Stomach smooth muscle (tissue), 2 donors: ENCODE measurements at regions not wholly inside any gene's neighbourhood (a gene's known extent, or its start where the extent isn't known, plus 50 kb on each side); places are given as distances from the start of the nearest gene placed in this dataset.
"Not testable (repeated sequence)": the region's sequence is repeated elsewhere in the genome, so short reads cannot be mapped to it uniquely, and the experiment has no call there.

Experiments
- H3K27ac ChIP-seq: one replicate; pipeline ENCODE4 v1.7.0; 2013; ENCODE audit warnings: mild to moderate bottlenecking, low read length, inconsistent platforms
- H3K27me3 ChIP-seq, 2 donors: one replicate each; pipeline ENCODE4 v1.7.0; 2013; ENCODE audit warnings: low read length in 2 of 2; ENCODE audit not compliant: insufficient read depth in 2 of 2, control insufficient read depth in 1 of 2
- H3K36me3 ChIP-seq, 2 donors: one replicate each; pipeline ENCODE4 v1.7.0; 2013; ENCODE audit warnings: low read length in 2 of 2; ENCODE audit not compliant: control insufficient read depth in 2 of 2, insufficient read depth in 2 of 2
- H3K4me1 ChIP-seq: one replicate; pipeline ENCODE4 v1.7.0; 2013; ENCODE audit warnings: low read length; ENCODE audit not compliant: control insufficient read depth, insufficient read depth
- H3K4me3 ChIP-seq, 2 donors: one replicate each; pipeline ENCODE4 v1.7.0; 2013; ENCODE audit warnings: low read length in 2 of 2
- H3K9ac ChIP-seq, 2 donors: one replicate each; pipeline ENCODE4 v1.7.0; 2013; ENCODE audit warnings: low read length in 2 of 2, mild to moderate bottlenecking in 1 of 2
- H3K9me3 ChIP-seq, 2 donors: one replicate each; pipeline ENCODE4 v1.7.0; 2013; ENCODE audit warnings: low read length in 2 of 2; ENCODE audit not compliant: control insufficient read depth in 2 of 2
- donor health status: healthy.
- donor health status: Pancreatic carcinoma.

GRCh38 chr15:67920524-67921240, 80.8 kb upstream of the RNU6-1 start:
- Histone ChIP-seq H3K4me1 (peaks cover 27% of the 10 kb centered on the region), H3K36me3 (no peaks in the 10 kb centered on the region), H3K9me3 (no peaks in the 10 kb centered on the region), H3K9ac (no peak overlapping the region), H3K4me3 (no peak overlapping the region), H3K27ac (no peak overlapping the region), H3K27me3 (no peaks in the 10 kb centered on the region)

DNA sequence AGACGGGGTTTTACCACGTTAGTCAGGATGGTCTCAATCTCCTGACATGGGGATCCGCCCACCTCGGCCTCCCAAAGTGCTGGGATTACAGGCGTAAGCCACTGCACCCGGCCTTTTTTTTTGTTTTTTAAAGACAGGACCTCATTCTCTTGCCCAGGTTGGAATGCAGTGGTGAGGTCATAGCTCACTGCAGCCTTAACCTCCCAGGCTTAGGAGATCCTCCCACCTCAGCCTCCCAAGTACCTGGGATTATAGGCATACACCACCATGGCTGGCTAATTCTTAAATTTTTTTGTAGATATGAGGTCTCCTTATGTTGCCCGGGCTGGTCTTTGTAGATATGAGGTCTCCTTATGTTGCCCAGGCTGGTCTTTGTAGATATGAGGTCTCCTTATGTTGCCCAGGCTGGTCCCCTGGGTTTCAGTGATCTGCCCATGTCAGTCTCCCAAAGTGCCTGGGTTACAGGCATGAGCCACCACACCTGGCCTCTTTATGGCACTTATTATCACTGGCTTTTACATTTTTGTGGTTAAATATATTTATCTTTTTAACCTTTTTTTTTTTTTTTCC, 82.3 kb upstream of the RNU6-1 start:
- Histone ChIP-seq H3K9ac (no peak overlapping the region), H3K4me3 (no peak overlapping the region), H3K9me3 (no peaks in the 10 kb centered on the region), H3K4me1 (peaks cover 19% of the 10 kb centered on the region), H3K27me3 (no peaks in the 10 kb centered on the region), H3K36me3 (no peaks in the 10 kb centered on the region), H3K27ac (no peak overlapping the region)

DNA sequence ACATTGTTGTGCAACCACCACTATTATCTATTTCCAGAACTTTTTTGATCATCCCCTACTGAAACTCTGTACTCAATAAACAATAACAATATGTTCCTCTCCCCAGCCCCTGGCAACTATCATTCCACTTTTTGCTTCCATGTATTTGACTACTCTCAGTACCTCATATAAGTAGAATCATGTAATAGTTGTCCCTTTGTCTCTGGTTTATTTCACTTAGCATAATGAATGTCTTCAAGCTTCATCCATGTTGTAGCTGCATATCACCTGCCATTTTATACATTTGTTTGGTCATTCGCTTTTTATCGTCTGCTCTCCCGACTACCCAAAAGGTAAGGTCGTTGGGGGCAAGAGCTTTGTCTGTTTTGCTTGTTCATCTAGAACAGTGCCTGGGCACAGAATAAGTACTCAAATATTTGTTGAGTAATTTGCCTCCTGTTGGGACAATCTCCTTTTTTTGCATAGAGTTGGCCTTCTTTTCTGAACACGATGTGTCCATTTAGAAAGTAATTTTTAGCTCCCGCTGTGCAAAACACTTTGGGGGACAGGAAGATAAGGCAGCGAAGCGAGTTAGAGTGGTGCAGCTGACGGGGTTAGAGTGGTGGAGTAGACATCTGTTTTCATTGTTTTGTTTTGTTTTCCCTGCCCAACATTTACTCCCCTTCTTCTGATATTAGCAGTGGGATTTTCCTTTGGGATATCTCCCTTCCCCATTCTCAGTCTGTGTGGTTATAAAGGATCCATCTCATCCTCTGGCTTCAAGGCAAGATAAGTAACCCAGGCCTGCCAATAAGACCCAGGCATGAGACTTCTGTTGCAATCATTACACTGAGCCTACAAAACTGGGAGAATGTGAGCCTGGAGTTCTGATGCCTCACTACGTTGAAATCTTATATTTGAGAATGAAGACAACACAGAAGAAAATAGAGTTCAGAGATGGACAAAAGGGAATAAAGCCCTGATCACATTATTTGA, 83.4 kb upstream of the RNU6-1 start:
- Histone ChIP-seq H3K9ac (no peak overlapping the region), H3K4me3 (no peak overlapping the region), H3K4me1 (peaks cover 22% of the 10 kb centered on the region), H3K27me3 (no peaks in the 10 kb centered on the region), H3K27ac (no peak overlapping the region), H3K9me3 (no peaks in the 10 kb centered on the region), H3K36me3 (no peaks in the 10 kb centered on the region)

- Histone ChIP-seq H3K9me3 (no peaks in the 10 kb centered on the region), H3K27ac (no peak overlapping the region), H3K9ac (no peak overlapping the region), H3K27me3 (no peaks in the 10 kb centered on the region), H3K4me1 (peaks cover 24% of the 10 kb centered on the region), H3K36me3 (no peaks in the 10 kb centered on the region), H3K4me3 (no peak overlapping the region)
Observed at GRCh38 chr15:67924359-67924974, 84.6 kb upstream of the RNU6-1 start.

DNA sequence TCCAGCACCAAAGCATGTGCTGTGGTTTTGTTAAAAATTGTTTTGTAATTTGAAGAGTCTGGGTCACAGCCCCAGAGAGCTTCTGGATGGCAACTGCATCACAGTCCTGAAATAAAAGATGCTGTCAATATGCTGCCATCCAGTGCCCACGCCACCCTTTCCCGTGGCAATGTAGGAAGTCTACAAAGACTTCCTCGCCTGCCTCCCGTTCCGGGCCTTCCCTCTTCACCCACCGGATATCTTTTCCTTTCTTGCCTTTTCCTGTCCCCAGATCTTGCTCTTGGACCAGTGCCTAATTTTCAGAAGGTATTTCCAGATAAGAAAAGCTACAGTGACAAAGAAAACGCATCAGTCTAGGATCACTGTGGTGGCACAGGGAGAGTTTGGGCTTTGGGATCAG, 85.3 kb upstream of the RNU6-1 start:
- no peaks in the 10 kb centered on the region for H3K36me3 ChIP-seq
- no peaks in the 10 kb centered on the region for H3K9me3 ChIP-seq
- H3K4me1 ChIP-seq: peaks cover 24% of the 10 kb centered on the region
- no peak overlapping the region for H3K4me3 ChIP-seq
- H3K9ac ChIP-seq: no peak overlapping the region
- H3K27ac ChIP-seq: no peak overlapping the region
- no peaks in the 10 kb centered on the region for H3K27me3 ChIP-seq

DNA sequence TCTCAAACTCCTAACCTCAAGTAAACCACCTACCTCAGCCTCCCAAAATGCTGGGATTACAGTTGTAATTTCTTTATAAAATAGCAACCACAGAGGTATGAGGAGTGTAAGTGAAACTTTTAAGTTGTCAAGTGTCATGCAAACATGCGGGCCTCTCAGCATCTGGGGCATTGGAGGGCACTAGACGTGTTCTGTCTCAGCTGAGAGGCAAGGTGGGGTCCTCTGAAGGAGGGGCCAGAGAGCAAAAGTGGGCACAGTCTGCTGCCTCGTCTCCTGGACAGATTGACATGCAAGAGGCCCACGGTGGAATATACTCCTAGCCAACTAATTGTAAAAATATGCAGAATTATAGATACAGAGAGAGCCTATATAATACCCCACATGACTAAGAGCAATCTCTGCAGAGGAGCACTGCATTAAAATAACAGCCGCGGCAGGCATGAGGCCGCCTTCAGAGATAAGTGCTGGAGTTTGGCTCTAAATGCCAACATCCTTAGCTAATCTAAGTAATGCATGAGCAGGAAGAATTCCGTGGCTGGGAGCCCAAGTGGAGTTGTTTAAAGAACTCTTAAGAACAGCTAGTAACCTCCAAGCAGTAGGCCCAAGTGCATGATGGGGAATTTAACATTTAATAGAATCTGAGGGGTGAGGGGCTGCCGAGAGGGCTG, 87.8 kb upstream of the RNU6-1 start:
- peak overlapping the region; percentile 64 for H3K27ac ChIP-seq
- peaks cover 24% of the 10 kb centered on the region for H3K4me1 ChIP-seq
- no peaks in the 10 kb centered on the region for H3K36me3 ChIP-seq
- H3K27me3 ChIP-seq: no peaks in the 10 kb centered on the region
- H3K4me3 ChIP-seq: peak overlapping the region in 1 of 2 donors; percentile 22
- H3K9me3 ChIP-seq: no peaks in the 10 kb centered on the region
- H3K9ac ChIP-seq: no peak overlapping the region

- no peak overlapping the region for H3K27ac ChIP-seq
- no peaks in the 10 kb centered on the region for H3K27me3 ChIP-seq
- no peak overlapping the region for H3K4me3 ChIP-seq
- no peaks in the 10 kb centered on the region for H3K9me3 ChIP-seq
- no peaks in the 10 kb centered on the region for H3K36me3 ChIP-seq
- peaks cover 24% of the 10 kb centered on the region for H3K4me1 ChIP-seq
- H3K9ac ChIP-seq: no peak overlapping the region
Observed at GRCh38 chr15:67928666-67929065, 88.8 kb upstream of the RNU6-1 start.

- H3K9me3 ChIP-seq: no peaks in the 10 kb centered on the region
- H3K36me3 ChIP-seq: no peaks in the 10 kb centered on the region
- H3K27me3 ChIP-seq: no peaks in the 10 kb centered on the region
- H3K27ac ChIP-seq: no peak overlapping the region
- H3K4me3 ChIP-seq: no peak overlapping the region
- H3K4me1 ChIP-seq: peaks cover 22% of the 10 kb centered on the region
- no peak overlapping the region for H3K9ac ChIP-seq
Observed at GRCh38 chr15:67930720-67931119, 90.9 kb upstream of the RNU6-1 start.

GRCh38 chr15:67931861-67932260, 92.0 kb upstream of the RNU6-1 start:
- H3K9me3 ChIP-seq: no peaks in the 10 kb centered on the region

GRCh38 chr15:67934126-67934525, 94.3 kb upstream of the RNU6-1 start:
- not testable (repeated sequence) for H3K4me1 ChIP-seq, H3K27ac ChIP-seq, H3K36me3 ChIP-seq, H3K9me3 ChIP-seq, H3K9ac ChIP-seq, H3K4me3 ChIP-seq, H3K27me3 ChIP-seq

More at GRCh38 chr15:67931861-67932260, 92.0 kb upstream of the RNU6-1 start:
- Histone ChIP-seq H3K27ac (no peak overlapping the region), H3K4me1 (peaks cover 18% of the 10 kb centered on the region), H3K36me3 (no peaks in the 10 kb centered on the region), H3K27me3 (no peaks in the 10 kb centered on the region), H3K4me3 (no peak overlapping the region), H3K9ac (no peak overlapping the region)
